NB4 (cell line): ENCODE measurements at regions not wholly inside any gene's neighbourhood (a gene's known extent, or its start where the extent isn't known, plus 50 kb on each side); places are given as distances from the start of the nearest gene placed in this dataset.
"Not testable (repeated sequence)": the region's sequence is repeated elsewhere in the genome, so short reads cannot be mapped to it uniquely, and the experiment has no call there.

ENCODE experiments used
- DNase-seq: peaks from one replicate; pipeline ENCODE4 v3.0.0; 2010; ENCODE audit warnings: low read depth
- H3K4me3 ChIP-seq: one replicate; pipeline ENCODE4 v1.5.1; 2011; ENCODE audit warnings: mild to moderate bottlenecking, low read depth, low read length, moderate library complexity
- MYC ChIP-seq: IDR thresholded peaks from 2 replicates; pipeline ENCODE4 v1.6.1; 2011; ENCODE audit warnings: low read depth, low read length
- POLR2A ChIP-seq: IDR thresholded peaks from 2 replicates; pipeline ENCODE4 v1.6.1; 2011; ENCODE audit warnings: mild to moderate bottlenecking; ENCODE audit not compliant: insufficient read length; ENCODE audit errors: extremely low read depth
- TF ChIP-seq, protein P1 (sequence below): IDR thresholded peaks from 2 replicates; pipeline ENCODE4 v1.6.1; 2011; ENCODE audit warnings: low read depth, low read length
- TF ChIP-seq, protein P2 (sequence below): IDR thresholded peaks from one replicate; pipeline ENCODE4 v1.5.1; 2012; ENCODE audit warnings: low read depth, low read length

DNA sequence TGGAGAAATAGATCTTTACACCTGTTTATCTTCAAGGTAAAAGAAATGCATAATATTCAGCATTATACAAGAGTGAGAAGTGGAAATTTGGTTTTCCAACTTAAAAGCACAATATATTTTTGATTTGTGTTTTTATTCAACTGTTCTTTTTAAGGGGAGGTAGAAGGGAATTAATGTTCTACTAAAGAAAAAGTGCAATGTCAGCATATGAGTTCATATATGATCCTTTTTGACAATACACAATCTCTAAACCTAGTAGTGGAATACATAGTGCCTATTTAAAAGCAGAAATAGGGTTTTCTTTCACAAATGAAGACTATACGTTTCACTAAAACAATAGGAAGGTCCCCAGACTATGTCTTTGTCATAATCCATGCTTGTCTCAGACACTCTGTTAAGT lies 63.2 kb upstream of the ATP5MC3 start:
- H3K4me3 ChIP-seq: no peak overlapping the region
- no peak for DNase-seq
- TF ChIP-seq, protein P1, sequence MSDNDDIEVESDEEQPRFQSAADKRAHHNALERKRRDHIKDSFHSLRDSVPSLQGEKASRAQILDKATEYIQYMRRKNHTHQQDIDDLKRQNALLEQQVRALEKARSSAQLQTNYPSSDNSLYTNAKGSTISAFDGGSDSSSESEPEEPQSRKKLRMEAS: no peak
- TF ChIP-seq, protein P2, sequence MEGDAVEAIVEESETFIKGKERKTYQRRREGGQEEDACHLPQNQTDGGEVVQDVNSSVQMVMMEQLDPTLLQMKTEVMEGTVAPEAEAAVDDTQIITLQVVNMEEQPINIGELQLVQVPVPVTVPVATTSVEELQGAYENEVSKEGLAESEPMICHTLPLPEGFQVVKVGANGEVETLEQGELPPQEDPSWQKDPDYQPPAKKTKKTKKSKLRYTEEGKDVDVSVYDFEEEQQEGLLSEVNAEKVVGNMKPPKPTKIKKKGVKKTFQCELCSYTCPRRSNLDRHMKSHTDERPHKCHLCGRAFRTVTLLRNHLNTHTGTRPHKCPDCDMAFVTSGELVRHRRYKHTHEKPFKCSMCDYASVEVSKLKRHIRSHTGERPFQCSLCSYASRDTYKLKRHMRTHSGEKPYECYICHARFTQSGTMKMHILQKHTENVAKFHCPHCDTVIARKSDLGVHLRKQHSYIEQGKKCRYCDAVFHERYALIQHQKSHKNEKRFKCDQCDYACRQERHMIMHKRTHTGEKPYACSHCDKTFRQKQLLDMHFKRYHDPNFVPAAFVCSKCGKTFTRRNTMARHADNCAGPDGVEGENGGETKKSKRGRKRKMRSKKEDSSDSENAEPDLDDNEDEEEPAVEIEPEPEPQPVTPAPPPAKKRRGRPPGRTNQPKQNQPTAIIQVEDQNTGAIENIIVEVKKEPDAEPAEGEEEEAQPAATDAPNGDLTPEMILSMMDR: no peak
- TF ChIP-seq MYC: no peak
- no peak for TF ChIP-seq POLR2A

DNA sequence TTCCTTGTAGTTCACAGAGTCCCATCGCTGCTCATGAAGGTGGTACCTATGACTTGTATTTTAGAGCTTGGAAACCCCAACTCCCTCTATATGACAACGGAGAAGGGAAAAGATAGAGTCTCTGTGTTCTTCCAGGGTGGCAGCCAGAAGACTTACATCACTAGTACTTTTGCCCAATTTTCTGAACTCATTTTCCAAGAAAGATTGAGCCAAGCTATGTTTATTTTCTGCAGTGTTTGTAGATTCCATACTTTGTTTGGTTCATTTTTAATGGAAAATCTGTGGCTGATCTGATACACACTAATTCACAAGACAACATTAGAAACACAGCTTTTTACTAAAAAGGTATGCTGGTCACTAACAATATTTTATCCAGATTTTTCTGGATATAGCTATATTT lies 60.2 kb upstream of the ATP5MC3 start:
- DNase-seq: no peak
- H3K4me3 ChIP-seq: no peak overlapping the region
- TF ChIP-seq, protein P1: no peak
- no peak for TF ChIP-seq POLR2A

DNA sequence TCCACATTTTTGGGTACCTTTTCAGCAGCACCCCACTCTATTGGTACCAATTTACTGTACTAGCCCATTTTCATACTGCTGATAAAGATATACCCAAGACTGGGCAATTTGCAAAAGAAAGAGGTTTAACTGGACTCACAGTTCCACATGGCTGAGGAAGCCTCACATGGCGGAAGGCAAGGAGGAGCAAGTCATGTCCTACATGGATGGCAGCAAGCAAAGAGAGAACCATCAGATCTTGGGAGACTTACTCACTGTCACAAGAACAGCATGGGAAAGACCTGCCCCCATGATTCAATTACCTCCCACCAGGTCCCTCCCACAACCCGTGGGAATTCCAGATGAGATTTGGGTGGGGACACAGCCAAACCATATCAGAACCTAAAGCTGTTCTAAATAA lies 58.5 kb upstream of the ATP5MC3 start:
- DNase-seq: not testable (repeated sequence)

DNA sequence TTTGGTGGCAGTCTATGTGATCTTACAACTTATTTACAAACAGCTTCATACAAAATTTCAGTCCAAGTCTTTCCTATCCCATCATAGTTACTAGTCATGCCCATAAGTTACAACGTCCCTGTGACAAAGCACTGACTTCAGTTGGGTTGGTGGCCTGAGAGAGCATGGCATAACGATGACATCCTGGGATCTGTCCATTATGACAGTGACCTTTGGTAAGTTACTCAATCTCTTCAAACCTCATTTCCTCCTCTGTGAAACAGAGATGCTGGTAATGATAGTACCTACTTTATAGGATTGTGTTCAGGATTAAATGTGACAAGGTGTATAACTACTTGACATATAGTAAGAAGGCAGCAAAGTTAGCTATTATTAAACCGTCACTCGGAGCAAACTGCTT lies 55.4 kb upstream of the ATP5MC3 start:
- no peak overlapping the region for H3K4me3 ChIP-seq

More for the DNA sequence above, 58.5 kb upstream of the ATP5MC3 start:
- H3K4me3 ChIP-seq: not testable (repeated sequence)

DNA sequence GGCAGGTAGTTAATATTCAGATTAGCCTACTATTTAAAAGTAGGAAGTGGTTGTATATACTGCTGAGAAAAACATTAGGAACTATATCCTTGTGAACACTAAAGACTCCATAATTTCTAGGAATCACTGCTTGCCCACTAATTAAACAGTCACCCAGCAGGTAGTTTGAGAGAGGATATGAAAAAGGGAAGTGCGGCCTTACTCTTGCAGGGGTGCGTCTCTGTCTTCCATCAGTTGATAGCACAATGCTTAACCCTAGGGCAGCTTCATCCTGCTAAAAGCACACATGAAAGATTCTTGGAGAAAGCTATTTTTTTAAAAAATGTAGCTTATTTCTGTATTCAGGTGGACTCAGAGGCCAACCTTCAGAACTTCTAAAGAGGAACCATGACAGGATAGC lies 53.1 kb upstream of the ATP5MC3 start:
- TF ChIP-seq MYC (no peak), POLR2A (no peak)
- TF ChIP-seq, protein P1: 0 out of 2 replicates have a peak, but pooled peaks have one; percentile 19
- DNase-seq: peak; percentile 57
- H3K4me3 ChIP-seq: no peak overlapping the region

More for the DNA sequence above, 55.4 kb upstream of the ATP5MC3 start:
- no peak for TF ChIP-seq MYC
- TF ChIP-seq, protein P1: no peak
- no peak for TF ChIP-seq POLR2A
- TF ChIP-seq, protein P2: no peak
- peak; percentile 5 for DNase-seq

DNA sequence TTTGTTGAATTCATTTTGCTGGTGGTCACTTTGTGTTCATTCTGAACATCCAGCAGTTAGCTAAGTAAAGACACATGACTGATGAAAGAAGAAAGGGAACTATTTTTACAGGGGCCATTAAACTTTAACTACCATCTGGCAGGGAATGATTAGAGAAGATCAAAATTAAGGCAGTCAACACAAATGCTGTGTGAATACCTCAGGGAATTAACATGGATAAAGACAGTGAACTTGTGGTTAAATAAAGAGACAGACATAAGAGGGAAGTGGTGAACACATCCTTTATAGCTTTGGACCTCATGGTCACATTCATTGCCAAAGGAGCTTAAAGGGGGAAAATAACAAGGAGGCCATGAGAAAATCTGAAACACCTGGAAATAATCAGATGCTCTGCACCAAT lies 52.6 kb upstream of the ATP5MC3 start:
- H3K4me3 ChIP-seq: no peak overlapping the region
- 0 out of 2 replicates have a peak, but pooled peaks have one; percentile 37 for TF ChIP-seq MYC
- TF ChIP-seq, protein P2: no peak
- peak; percentile 76 for DNase-seq

DNA sequence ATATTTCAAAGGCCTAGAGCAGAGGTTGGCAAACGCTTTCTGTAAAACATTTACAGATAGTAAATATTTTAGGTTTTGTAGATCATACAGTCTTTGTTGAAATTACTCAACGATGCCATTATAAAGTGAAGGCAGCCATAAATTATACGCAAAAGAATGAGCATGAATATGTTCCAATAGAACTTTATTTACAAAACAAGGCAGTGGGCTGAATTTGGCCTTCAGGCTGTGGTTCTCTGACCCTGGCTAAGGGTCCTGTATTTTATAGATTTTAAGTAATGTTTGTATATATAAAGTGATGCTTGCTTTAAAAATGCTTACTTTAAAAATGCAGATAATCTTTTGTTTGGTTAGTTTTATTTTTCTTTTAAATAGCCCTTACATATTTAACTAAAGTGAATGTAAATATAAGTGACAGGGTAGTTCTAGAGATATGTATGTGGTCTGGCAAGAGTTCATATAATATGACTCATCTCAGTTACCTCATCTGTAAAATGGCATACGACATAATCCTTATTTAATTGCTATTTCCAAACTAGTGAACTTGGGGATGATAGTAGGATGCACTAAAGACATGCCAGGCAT lies 51.7 kb upstream of the ATP5MC3 start:
- DNase-seq: peak; percentile 51
- H3K4me3 ChIP-seq: no peak overlapping the region
- TF ChIP-seq, protein P2: no peak
- TF ChIP-seq, protein P1: no peak
- no peak for TF ChIP-seq POLR2A
- no peak for TF ChIP-seq MYC
